Endothelial cell of umbilical vein (primary cell): ENCODE measurements at regions not wholly inside any gene's neighbourhood (a gene's known extent, or its start where the extent isn't known, plus 50 kb on each side); places are given as distances from the start of the nearest gene placed in this dataset.

Experiments
- EZH2 ChIP-seq: IDR thresholded peaks from 2 replicates; pipeline ENCODE4 v1.6.1; 2012; ENCODE audit warnings: borderline replicate concordance, low read depth, mild to moderate bottlenecking, moderate library complexity, low read length, inconsistent platforms; ENCODE audit not compliant: severe bottlenecking
- FOS ChIP-seq: IDR thresholded peaks from 2 replicates; pipeline ENCODE4 v1.6.1; 2011; ENCODE audit warnings: mild to moderate bottlenecking, low read length, moderate library complexity, borderline replicate concordance; ENCODE audit not compliant: insufficient read depth
- GATA2 ChIP-seq: IDR thresholded peaks from 2 replicates; pipeline ENCODE4 v1.7.0; 2011; ENCODE audit warnings: low read depth, mild to moderate bottlenecking, moderate library complexity, mixed read lengths, low read length; ENCODE audit not compliant: insufficient read length, insufficient read depth
- JUN ChIP-seq: IDR thresholded peaks from 2 replicates; pipeline ENCODE4 v1.6.1; 2011; ENCODE audit warnings: borderline replicate concordance, low read depth; ENCODE audit not compliant: insufficient read length, insufficient read depth
- POLR2A ChIP-seq: IDR thresholded peaks from 2 replicates; pipeline ENCODE4 v1.6.1; 2012; ENCODE audit warnings: low read depth, mild to moderate bottlenecking, control low read depth, low read length
- POLR2AphosphoS5 ChIP-seq: IDR thresholded peaks from 2 replicates; pipeline ENCODE4 v1.6.1; 2012; ENCODE audit warnings: low read depth, mild to moderate bottlenecking, control low read depth, low read length, moderate library complexity; ENCODE audit not compliant: insufficient read depth
- TF ChIP-seq, protein P1 (sequence below), 2 donors: IDR thresholded peaks; 1 replicate in 1 of 2; 2 replicates in 1 of 2; pipeline ENCODE4 v1.5.1; 2011; ENCODE audit warnings: low read length in 2 of 2, mild to moderate bottlenecking in 2 of 2, moderate library complexity in 2 of 2, control low read depth in 1 of 2, inconsistent platforms in 1 of 2, low read depth in 1 of 2; ENCODE audit not compliant: insufficient read depth in 1 of 2; ENCODE audit errors: extremely low read depth in 1 of 2
- TF ChIP-seq, protein P2 (sequence below): IDR thresholded peaks from 2 replicates; pipeline ENCODE4 v1.6.1; 2011; ENCODE audit not compliant: insufficient read depth, insufficient read length

DNA sequence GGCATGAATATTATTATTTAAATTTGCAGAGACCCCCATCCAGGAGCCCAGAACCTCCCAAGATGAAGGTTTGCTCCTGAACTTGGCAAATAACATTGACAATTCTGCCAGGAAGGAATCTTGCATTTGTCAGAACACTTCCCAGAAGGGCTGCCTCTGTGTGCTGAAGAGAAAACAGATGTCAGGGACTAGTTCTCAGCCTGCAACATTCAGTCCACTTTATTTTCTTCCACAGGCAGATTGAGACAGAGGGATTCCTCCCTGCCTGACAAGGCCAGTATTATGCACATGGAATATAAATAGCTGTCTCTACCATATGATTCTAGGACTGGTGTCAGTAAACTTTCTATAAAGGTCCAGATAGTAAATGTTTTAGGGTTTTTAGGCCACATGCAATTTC lies 171.5 kb upstream of the SIX2 start:
- TF ChIP-seq, protein P1, sequence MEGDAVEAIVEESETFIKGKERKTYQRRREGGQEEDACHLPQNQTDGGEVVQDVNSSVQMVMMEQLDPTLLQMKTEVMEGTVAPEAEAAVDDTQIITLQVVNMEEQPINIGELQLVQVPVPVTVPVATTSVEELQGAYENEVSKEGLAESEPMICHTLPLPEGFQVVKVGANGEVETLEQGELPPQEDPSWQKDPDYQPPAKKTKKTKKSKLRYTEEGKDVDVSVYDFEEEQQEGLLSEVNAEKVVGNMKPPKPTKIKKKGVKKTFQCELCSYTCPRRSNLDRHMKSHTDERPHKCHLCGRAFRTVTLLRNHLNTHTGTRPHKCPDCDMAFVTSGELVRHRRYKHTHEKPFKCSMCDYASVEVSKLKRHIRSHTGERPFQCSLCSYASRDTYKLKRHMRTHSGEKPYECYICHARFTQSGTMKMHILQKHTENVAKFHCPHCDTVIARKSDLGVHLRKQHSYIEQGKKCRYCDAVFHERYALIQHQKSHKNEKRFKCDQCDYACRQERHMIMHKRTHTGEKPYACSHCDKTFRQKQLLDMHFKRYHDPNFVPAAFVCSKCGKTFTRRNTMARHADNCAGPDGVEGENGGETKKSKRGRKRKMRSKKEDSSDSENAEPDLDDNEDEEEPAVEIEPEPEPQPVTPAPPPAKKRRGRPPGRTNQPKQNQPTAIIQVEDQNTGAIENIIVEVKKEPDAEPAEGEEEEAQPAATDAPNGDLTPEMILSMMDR (IDR thresholded peaks at IDR 0.05; ENCODE audit: extremely low read depth in 1 of 2, insufficient read depth in 1 of 2, low read depth in 1 of 2, low read length in 2 of 2): no peak
- TF ChIP-seq FOS: no peak
- TF ChIP-seq POLR2A: no peak
- no peak for TF ChIP-seq EZH2
- TF ChIP-seq, protein P2, sequence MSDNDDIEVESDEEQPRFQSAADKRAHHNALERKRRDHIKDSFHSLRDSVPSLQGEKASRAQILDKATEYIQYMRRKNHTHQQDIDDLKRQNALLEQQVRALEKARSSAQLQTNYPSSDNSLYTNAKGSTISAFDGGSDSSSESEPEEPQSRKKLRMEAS: no peak
- TF ChIP-seq POLR2AphosphoS5: no peak
- TF ChIP-seq JUN: no peak
- no peak for TF ChIP-seq GATA2
